DOHH2 (cell line): ENCODE measurements at regions not wholly inside any gene's neighbourhood (a gene's known extent, or its start where the extent isn't known, plus 50 kb on each side); places are given as distances from the start of the nearest gene placed in this dataset.

Experiments used
- H3F3A ChIP-seq: fragments of 200-600 bp; sonication (generic), shearing (Covaris generic); 2 replicates; pipeline ENCODE4 v1.6.0; 2016; ENCODE audit warnings: antibody characterized with exemption, mild to moderate bottlenecking; ENCODE audit not compliant: control insufficient read depth, insufficient read depth
- H3K27ac ChIP-seq: fragments of 200-600 bp; sonication (generic); 2 replicates; pipeline ENCODE4 v1.5.1; 2014; ENCODE audit warnings: low read depth, mild to moderate bottlenecking, low read length, moderate library complexity
- H3K27me3 ChIP-seq: fragments of 200-600 bp; sonication (generic); 2 replicates; pipeline ENCODE4 v1.6.1; 2014; ENCODE audit warnings: mild to moderate bottlenecking, low read length, mixed read lengths; ENCODE audit not compliant: control insufficient read depth
- H3K36me3 ChIP-seq: fragments of 200-600 bp; sonication (generic); 2 replicates; pipeline ENCODE4 v1.6.1; 2014; ENCODE audit warnings: mild to moderate bottlenecking, low read length, moderate library complexity, mixed read lengths; ENCODE audit not compliant: control insufficient read depth
- H3K4me1 ChIP-seq: fragments of 200-600 bp; sonication (generic); 2 replicates; pipeline ENCODE4 v1.6.1; 2014; ENCODE audit warnings: mild to moderate bottlenecking, low read length, mixed read lengths; ENCODE audit not compliant: control insufficient read depth
- H3K4me2 ChIP-seq: fragments of 200-600 bp; sonication (generic); 2 replicates; pipeline ENCODE4 v1.6.0; 2014; ENCODE audit warnings: mild to moderate bottlenecking, low read length, moderate library complexity
- H3K4me3 ChIP-seq: fragments of 200-600 bp; sonication (generic); 2 replicates; pipeline ENCODE4 v1.5.1; 2014; ENCODE audit warnings: mild to moderate bottlenecking, low read length, mixed read lengths
- H3K79me2 ChIP-seq: fragments of 200-600 bp; sonication (generic); 2 replicates; pipeline ENCODE4 v1.6.1; 2014; ENCODE audit warnings: mild to moderate bottlenecking, low read length, mixed read lengths; ENCODE audit not compliant: control insufficient read depth
- H3K9me2 ChIP-seq: fragments of 200-600 bp; sonication (generic); replicated peaks from 2 replicates; pipeline ENCODE4 v1.6.1; 2014; ENCODE audit warnings: mild to moderate bottlenecking, low read length, mixed read lengths; ENCODE audit not compliant: control insufficient read depth
- H3K9me3 ChIP-seq: fragments of 200-600 bp; sonication (generic); 2 replicates; pipeline ENCODE4 v1.6.1; 2014; ENCODE audit warnings: antibody characterized with exemption, low read length, mixed read lengths; ENCODE audit not compliant: control insufficient read depth, insufficient read depth
- H4K20me1 ChIP-seq: fragments of 200-600 bp; sonication (generic); 2 replicates; pipeline ENCODE4 v1.6.0; 2014; ENCODE audit warnings: low read depth, mild to moderate bottlenecking, antibody characterized with exemption, low read length, moderate library complexity; ENCODE audit not compliant: control insufficient read depth, insufficient read depth
- EZH2phosphoT487 ChIP-seq: fragments of 200-600 bp; sonication (generic); IDR thresholded peaks from 2 replicates; pipeline ENCODE4 v1.6.1; 2017; ENCODE audit warnings: borderline replicate concordance, mild to moderate bottlenecking, antibody characterized with exemption, low read length, moderate library complexity, mixed read lengths
- TF ChIP-seq, protein P1 (sequence below): fragments of 200-600 bp; sonication (generic); IDR thresholded peaks from one replicate; pipeline ENCODE4 v1.5.1; 2014; ENCODE audit warnings: antibody characterized with exemption, mild to moderate bottlenecking, low read depth, low read length; ENCODE audit not compliant: poor library complexity, severe bottlenecking

DNA sequence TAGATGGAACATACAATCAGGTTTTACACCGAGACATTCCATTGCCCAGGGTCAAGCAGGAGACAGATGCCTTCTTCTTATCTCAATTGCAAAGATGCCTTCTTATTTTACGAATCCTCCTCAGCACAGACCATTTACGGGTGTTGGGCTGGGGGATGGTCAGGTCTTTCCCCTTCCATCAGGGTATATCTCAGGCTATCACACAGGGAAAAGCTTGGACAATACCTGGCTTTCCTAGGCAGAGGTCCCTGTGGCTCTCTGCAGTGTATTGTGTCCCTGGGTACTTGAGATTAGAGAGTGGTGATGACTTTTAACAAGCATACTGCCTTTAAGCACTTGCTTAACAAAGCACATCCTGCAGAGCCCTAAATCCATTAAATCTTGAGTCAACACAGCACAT, 1249.2 kb downstream of the NLGN4Y start:
- Histone ChIP-seq H3K27me3 (no peaks in the 10 kb centered on the region), H3K9me2 (no peaks in the 10 kb centered on the region), H4K20me1 (no peaks in the 10 kb centered on the region), H3K9me3 (no peaks in the 10 kb centered on the region), H3K36me3 (no peaks in the 10 kb centered on the region), H3K4me3 (no peak overlapping the region), H3K27ac (no peak overlapping the region), H3F3A (no peaks in the 10 kb centered on the region), H3K79me2 (no peaks in the 10 kb centered on the region), H3K4me1 (no peaks in the 10 kb centered on the region), H3K4me2 (no peak overlapping the region)
- no peak for TF ChIP-seq EZH2phosphoT487
- TF ChIP-seq, protein P1, sequence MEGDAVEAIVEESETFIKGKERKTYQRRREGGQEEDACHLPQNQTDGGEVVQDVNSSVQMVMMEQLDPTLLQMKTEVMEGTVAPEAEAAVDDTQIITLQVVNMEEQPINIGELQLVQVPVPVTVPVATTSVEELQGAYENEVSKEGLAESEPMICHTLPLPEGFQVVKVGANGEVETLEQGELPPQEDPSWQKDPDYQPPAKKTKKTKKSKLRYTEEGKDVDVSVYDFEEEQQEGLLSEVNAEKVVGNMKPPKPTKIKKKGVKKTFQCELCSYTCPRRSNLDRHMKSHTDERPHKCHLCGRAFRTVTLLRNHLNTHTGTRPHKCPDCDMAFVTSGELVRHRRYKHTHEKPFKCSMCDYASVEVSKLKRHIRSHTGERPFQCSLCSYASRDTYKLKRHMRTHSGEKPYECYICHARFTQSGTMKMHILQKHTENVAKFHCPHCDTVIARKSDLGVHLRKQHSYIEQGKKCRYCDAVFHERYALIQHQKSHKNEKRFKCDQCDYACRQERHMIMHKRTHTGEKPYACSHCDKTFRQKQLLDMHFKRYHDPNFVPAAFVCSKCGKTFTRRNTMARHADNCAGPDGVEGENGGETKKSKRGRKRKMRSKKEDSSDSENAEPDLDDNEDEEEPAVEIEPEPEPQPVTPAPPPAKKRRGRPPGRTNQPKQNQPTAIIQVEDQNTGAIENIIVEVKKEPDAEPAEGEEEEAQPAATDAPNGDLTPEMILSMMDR = no peak

DNA sequence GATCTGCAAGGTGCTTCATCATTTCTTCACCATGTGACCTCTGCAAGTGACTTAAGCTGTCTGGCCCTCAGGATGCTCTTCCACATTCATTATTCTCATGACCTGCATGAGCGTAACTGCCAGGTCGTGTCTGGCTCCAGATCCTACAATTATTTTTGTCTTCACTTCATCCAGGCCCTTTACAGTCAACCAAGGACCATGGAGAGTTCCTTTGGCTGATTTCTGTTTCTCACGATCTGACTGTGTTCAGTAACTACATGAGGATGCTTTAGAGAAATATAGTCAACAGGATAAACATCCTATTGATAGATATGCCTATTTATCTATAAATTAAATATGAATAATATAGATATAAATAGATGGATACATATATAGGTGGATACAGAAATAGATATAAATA, 1251.6 kb downstream of the NLGN4Y start:
- Histone ChIP-seq H3K4me2 (no peak overlapping the region), H3K27me3 (no peaks in the 10 kb centered on the region), H3F3A (no peaks in the 10 kb centered on the region), H3K9me2 (no peaks in the 10 kb centered on the region), H4K20me1 (no peaks in the 10 kb centered on the region), H3K36me3 (no peaks in the 10 kb centered on the region), H3K9me3 (no peaks in the 10 kb centered on the region), H3K27ac (no peak overlapping the region), H3K4me1 (no peaks in the 10 kb centered on the region), H3K4me3 (no peak overlapping the region), H3K79me2 (no peaks in the 10 kb centered on the region)
- TF ChIP-seq, protein P1 = no peak
- no peak for TF ChIP-seq EZH2phosphoT487

GRCh38 chrY:15779891-15780290, 1255.6 kb downstream of the NLGN4Y start:
- Histone ChIP-seq H3K9me2 (no peaks in the 10 kb centered on the region), H3K4me3 (no peak overlapping the region), H3K79me2 (no peaks in the 10 kb centered on the region), H3F3A (no peaks in the 10 kb centered on the region), H3K9me3 (no peaks in the 10 kb centered on the region), H3K27me3 (no peaks in the 10 kb centered on the region), H3K27ac (no peak overlapping the region), H3K4me2 (no peak overlapping the region), H3K4me1 (no peaks in the 10 kb centered on the region), H3K36me3 (no peaks in the 10 kb centered on the region), H4K20me1 (no peaks in the 10 kb centered on the region)
- TF ChIP-seq, protein P1 = no peak
- TF ChIP-seq EZH2phosphoT487 = no peak

DNA sequence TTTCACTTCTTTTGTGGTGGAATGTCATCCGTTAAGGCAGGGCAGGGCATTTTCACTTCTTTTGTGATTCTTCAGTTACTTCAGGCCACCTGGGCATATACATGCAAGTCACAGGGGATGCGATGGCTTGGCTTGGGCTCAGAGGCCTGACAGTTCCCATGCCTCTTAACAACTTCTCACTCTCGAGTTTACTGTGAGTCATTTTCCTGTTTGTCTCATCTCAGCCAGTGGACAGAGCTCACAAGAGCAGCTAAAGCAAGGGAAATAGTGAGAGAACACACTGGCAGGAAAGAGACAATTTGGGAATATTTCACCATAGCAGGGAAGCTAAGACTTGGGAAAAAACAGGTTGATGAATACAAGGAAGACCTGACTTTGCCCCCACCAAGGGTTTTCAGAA, 1275.7 kb downstream of the NLGN4Y start:
- Histone ChIP-seq H3K27ac (no peak overlapping the region), H3K36me3 (no peaks in the 10 kb centered on the region), H3K27me3 (no peaks in the 10 kb centered on the region), H3K4me2 (no peak overlapping the region), H3K79me2 (no peaks in the 10 kb centered on the region), H4K20me1 (no peaks in the 10 kb centered on the region), H3K9me3 (no peaks in the 10 kb centered on the region), H3K4me3 (no peak overlapping the region), H3K4me1 (no peaks in the 10 kb centered on the region), H3K9me2 (no peaks in the 10 kb centered on the region), H3F3A (no peaks in the 10 kb centered on the region)
- TF ChIP-seq, protein P1 = no peak
- TF ChIP-seq EZH2phosphoT487 = no peak
